H1 (cell line): ENCODE measurements at regions not wholly inside any gene's neighbourhood (a gene's known extent, or its start where the extent isn't known, plus 50 kb on each side); places are given as distances from the start of the nearest gene placed in this dataset.

ENCODE experiments used
- ASH2L ChIP-seq: fragments of 200-600, 300-600 bp; sonication (generic); IDR thresholded peaks from one replicate; pipeline ENCODE4 v1.7.1; 2017; ENCODE audit warnings: low read length
- PHF8 ChIP-seq: fragments of 200-600 bp; sonication (generic); conservative IDR thresholded peaks from 2 replicates; pipeline ENCODE4 v1.7.1; 2012; ENCODE audit warnings: low read depth, mild to moderate bottlenecking, inconsistent platforms, low read length, moderate library complexity
- POLR2A ChIP-seq, 2 experiments: IDR thresholded peaks; 1 replicate in 1 of 2; 2 replicates in 1 of 2; pipeline ENCODE4 v1.6.1; 2011; ENCODE audit warnings: low read depth in 2 of 2, low read length in 2 of 2, mild to moderate bottlenecking in 2 of 2; ENCODE audit errors: control extremely low read depth in 1 of 2
- SP1 ChIP-seq: IDR thresholded peaks from 2 replicates; pipeline ENCODE4 v1.6.1; 2011; ENCODE audit warnings: low read depth, low read length
- TAF7 ChIP-seq: optimal IDR thresholded peaks from 2 replicates; pipeline ENCODE3; 2011; ENCODE audit warnings: low read depth, mild to moderate bottlenecking, inconsistent platforms, low read length, moderate library complexity, borderline replicate concordance

GRCh38 chr18:10379522-10379921 is 74.9 kb upstream of the APCDD1 start:
- no peak for TF ChIP-seq ASH2L
- TF ChIP-seq TAF7, result no peak
- TF ChIP-seq PHF8, result no peak
- no peak for TF ChIP-seq POLR2A (IDR thresholded peaks at IDR 0.05; ENCODE audit: control extremely low read depth in 1 of 2, low read depth in 2 of 2, low read length in 2 of 2)
- TF ChIP-seq SP1, result no peak
